Psoas muscle (tissue), 7 donors: ENCODE measurements at regions not wholly inside any gene's neighbourhood (a gene's known extent, or its start where the extent isn't known, plus 50 kb on each side); places are given as distances from the start of the nearest gene placed in this dataset.
"Not testable (repeated sequence)": the region's sequence is repeated elsewhere in the genome, so short reads cannot be mapped to it uniquely, and the experiment has no call there.

Experiments
- ATAC-seq, 4 donors: fragments of 200-7000 bp; cut with Tn5 transposase; one replicate each; pipeline ENCODE4 v1.9.1; 2020; ENCODE audit warnings: moderate library complexity in 3 of 4, mild to moderate bottlenecking in 2 of 4
- DNase-seq, 2 donors: peaks; one replicate each; pipeline ENCODE4 v3.0.0-alpha.2; 2020
- H3K27ac ChIP-seq: fragments of 200-600 bp; one replicate; pipeline ENCODE4 v1.8.0; 2022
- H3K27me3 ChIP-seq, 3 donors: fragments of 200-600 bp in 1 of 3; one replicate each; pipeline versions ENCODE4 v1.6.1 to v1.8.0; 2013 to 2022; ENCODE audit warnings: low read length in 2 of 3, mild to moderate bottlenecking in 2 of 3, moderate library complexity in 1 of 3; ENCODE audit not compliant: insufficient read depth in 3 of 3
- H3K36me3 ChIP-seq, 2 donors: fragments of 200-600 bp in 1 of 2; one replicate each; pipeline versions ENCODE4 v1.6.1 to v1.8.0; 2013 to 2022; ENCODE audit warnings: low read depth in 1 of 2, mild to moderate bottlenecking in 1 of 2, moderate library complexity in 1 of 2; ENCODE audit not compliant: insufficient read depth in 1 of 2
- H3K4me1 ChIP-seq: fragments of 200-600 bp; one replicate; pipeline ENCODE4 v1.8.0; 2022
- H3K4me3 ChIP-seq: fragments of 200-600 bp; one replicate; pipeline ENCODE4 v1.8.0; 2022; ENCODE audit warnings: mild to moderate bottlenecking
- H3K9me3 ChIP-seq: fragments of 200-600 bp; one replicate; pipeline ENCODE4 v1.8.0; 2022
- CTCF ChIP-seq: fragments of 200-600 bp; IDR thresholded peaks from one replicate; pipeline ENCODE4 v1.8.0; 2022; ENCODE audit warnings: antibody characterized with exemption
- WGBS, 3 donors: extraction: QIAGEN DNeasy Blood & Tissue Kit; methylation state at CpG; one replicate each; pipeline versions ENCODE4 v1.1.6 to v1.1.7; 2013; 5-methylcytosine and 5-hydroxymethylcytosine counted together
- intact Hi-C, 2 donors: fragments of 100-400 bp; cut with DNase I; formaldehyde crosslinking; loops; one replicate each; pipeline versions ENCODE4 v1.11.0 to v1.14.2; 2022
- donor health status: healthy with polysubstance abuse.
- donor health status: DM: no; HTN: no; CAD: no; lungs with moderate emphysema.
- donor health status: Bipolar disorder and iron deficiency.
- donor health status: healthy.
- donor health status: DM: yes; HTN: yes; CAD: no.
- donor health status: DM: no; HTN: no; CAD: no.
- donor health status: DM: yes; HTN: yes; CAD: no.

- no peaks in the 10 kb centered on the region for H3K9me3 ChIP-seq
- peaks cover 0 to 10% (median 0%) of the 10 kb centered on the region in 3 donors for H3K27me3 ChIP-seq
- no peak for TF ChIP-seq CTCF
- no peaks in the 10 kb centered on the region for H3K4me1 ChIP-seq
- H3K36me3 ChIP-seq, result no peaks in the 10 kb centered on the region
- no peak for ATAC-seq
- H3K4me3 ChIP-seq, result no peak overlapping the region
- intact Hi-C loops, result no loop called here
- 81 to 85% (median 85%) methylated on average over 3 of the region's 3 CpGs for WGBS, 3 donors
- DNase-seq, result no peak
- no peak overlapping the region for H3K27ac ChIP-seq
Measured at GRCh38 chr10:43997330-43997729, 348.6 kb upstream of the ZNF32 start.

GRCh38 chr10:43994539-43994938, 345.9 kb upstream of the ZNF32 start:
- Histone ChIP-seq H3K36me3 (no peaks in the 10 kb centered on the region), H3K4me3 (no peak overlapping the region), H3K27ac (no peak overlapping the region), H3K9me3 (no peaks in the 10 kb centered on the region), H3K27me3 (peaks cover 0 to 10% (median 0%) of the 10 kb centered on the region in 3 donors), H3K4me1 (no peaks in the 10 kb centered on the region)
- no peak for TF ChIP-seq CTCF
- ATAC-seq (no peak), DNase-seq (no peak)
- WGBS, 3 donors, result 93 to 97% (median 96%) methylated on average over 2 of the region's 2 CpGs
- intact Hi-C loops, result no loop called here

DNA sequence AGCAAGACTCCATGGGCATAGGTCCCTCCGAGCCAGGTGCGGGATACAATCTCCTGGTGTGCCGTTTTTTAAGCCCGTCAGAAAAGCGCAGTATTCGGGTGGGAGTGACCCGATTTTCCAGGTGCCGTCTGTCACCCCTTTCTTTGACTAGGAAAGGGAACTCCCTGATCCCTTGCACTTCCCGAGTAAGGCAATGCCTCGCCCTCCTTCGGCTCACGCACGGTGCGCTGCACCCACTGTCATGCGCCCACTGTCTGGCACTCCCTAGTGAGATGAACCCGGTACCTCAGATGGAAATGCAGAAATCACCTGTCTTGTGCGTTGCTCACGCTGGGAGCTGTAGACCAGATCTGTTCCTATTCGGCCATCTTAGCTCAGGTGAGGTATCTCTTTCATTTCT, 344.1 kb upstream of the ZNF32 start:
- 89 to 97% (median 94%) methylated on average over 18 to 19 of the region's 19 CpGs for WGBS, 3 donors
- DNase-seq, H3K9me3 ChIP-seq, intact Hi-C loops, H3K4me3 ChIP-seq, H3K36me3 ChIP-seq, H3K27me3 ChIP-seq, H3K27ac ChIP-seq, ATAC-seq, H3K4me1 ChIP-seq: not testable (repeated sequence)

DNA sequence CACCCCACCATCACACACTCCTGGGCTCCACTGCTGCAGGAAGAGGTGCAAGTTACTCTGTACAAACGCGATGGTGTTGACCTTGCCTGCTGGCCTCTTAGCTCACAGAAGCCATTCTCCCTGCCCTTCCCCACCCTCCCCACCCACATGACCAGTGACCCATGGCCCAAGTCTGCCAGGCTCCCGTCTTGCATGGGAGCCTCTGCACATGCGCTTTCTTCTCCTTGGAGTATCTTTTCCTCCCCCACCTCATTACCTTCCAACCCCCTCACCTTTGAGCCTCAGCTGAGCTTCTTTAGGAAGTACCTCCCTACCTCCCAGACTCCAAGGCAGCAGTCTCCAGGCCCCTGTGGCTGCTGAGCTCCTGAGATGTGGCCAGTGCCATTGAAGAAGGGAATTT, 337.7 kb upstream of the ZNF32 start:
- DNase-seq (no peak), ATAC-seq (no peak)
- H3K9me3 ChIP-seq, result peaks cover 3% of the 10 kb centered on the region
- no peak for TF ChIP-seq CTCF
- no peaks in the 10 kb centered on the region for H3K36me3 ChIP-seq
- no peak overlapping the region for H3K27ac ChIP-seq
- intact Hi-C loops, result no loop called here
- no peaks in the 10 kb centered on the region for H3K27me3 ChIP-seq
- no peak overlapping the region for H3K4me3 ChIP-seq
- H3K4me1 ChIP-seq, result no peaks in the 10 kb centered on the region
- WGBS, 3 donors, result 90 to 92% (median 91%) methylated on average over 4 of the region's 4 CpGs

DNA sequence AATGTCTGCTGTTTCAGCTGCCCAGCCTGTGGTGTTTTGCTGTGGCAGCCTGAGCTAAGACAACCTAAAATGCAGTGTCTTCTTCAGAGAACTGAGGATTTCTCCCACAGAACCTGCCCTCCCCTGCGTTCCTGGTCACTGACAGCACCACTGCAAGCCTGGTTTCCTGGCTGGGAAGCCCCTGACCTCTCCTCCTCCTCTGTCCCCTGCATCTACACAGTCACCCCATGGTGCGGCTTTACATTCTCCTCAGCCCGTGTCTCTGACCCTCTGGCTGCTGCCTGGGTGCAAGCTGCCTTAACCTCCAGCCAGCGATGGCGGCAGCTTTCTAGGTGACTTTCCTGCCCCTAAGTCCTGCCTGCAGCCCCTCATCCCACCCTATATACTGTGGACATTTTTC, 337.3 kb upstream of the ZNF32 start:
- Histone ChIP-seq H3K27me3 (no peaks in the 10 kb centered on the region), H3K4me3 (no peak overlapping the region), H3K4me1 (no peaks in the 10 kb centered on the region), H3K27ac (no peak overlapping the region), H3K9me3 (peaks cover 3% of the 10 kb centered on the region), H3K36me3 (no peaks in the 10 kb centered on the region)
- intact Hi-C loops, result no loop called here
- 86 to 89% (median 89%) methylated on average over 5 of the region's 5 CpGs for WGBS, 3 donors
- ATAC-seq (no peak), DNase-seq (no peak)
- no peak for TF ChIP-seq CTCF
